Raji (cell line): ENCODE measurements at regions not wholly inside any gene's neighbourhood (a gene's known extent, or its start where the extent isn't known, plus 50 kb on each side); places are given as distances from the start of the nearest gene placed in this dataset.

Source experiments
- POLR2A ChIP-seq: IDR thresholded peaks from 2 replicates; pipeline ENCODE4 v1.6.1; 2011; ENCODE audit warnings: low read depth, low read length, control low read depth; ENCODE audit not compliant: insufficient read depth

GRCh38 chr10:124318076-124318475, 100.6 kb downstream of the OAT start:
- no peak for TF ChIP-seq POLR2A

DNA sequence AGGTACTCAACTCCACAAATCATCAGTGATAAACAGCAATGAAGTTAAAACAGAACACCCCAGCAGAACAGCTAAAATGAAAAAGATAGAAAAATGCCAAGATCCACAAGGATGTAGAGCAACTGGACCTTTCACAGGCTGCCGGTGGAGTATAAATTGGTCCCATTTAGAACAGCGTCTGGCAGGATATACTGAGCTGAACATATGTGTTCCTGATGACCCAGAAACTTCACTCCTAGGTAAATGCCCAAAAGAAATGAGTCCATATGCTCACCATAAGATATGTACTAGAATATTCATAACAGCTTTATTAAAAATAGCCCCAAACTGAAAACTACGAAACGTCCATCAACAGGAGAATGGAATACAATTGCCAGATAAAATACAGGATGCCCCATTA, 102.4 kb downstream of the OAT start:
- TF ChIP-seq POLR2A, result no peak

GRCh38 chr10:124315591-124316270, 103.0 kb downstream of the OAT start:
- TF ChIP-seq POLR2A, result no peak

DNA sequence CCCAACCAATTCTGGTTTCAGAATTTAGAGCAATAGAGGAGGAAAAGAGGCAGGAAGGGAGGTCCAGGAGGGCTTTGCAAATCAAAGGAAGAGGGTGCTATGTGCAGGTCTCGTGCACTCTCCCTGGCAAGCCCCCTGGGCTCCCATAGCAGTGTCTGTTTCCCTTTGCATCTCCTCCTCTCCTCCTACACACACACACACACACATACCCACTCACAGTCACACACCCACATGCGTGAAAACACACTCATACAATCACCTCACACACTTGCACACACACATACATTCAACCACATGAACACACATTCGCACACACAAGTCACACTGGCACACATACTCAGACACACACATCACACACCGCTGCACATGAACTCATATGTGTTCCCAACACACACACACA, 105.3 kb downstream of the OAT start:
- TF ChIP-seq POLR2A, result no peak

DNA sequence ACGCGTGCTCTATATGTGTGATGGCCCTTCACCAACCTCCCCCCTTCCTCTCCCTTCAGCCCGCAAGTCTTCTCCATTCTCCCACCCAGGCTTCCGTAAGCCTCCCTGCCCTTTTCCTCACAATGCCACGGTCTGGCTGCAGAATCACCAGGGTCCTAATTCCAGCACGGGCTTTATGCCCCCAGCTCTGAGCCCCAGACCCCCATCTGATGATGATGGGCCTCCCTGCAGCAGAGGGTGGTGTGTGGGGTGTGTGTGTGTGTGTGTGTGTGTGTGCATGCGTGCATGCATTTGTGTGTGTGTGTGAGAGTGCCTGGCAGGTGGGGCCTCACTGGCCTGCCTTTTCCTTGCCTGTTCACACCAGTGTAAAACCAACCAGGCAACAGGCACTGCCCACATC, 109.9 kb downstream of the OAT start:
- TF ChIP-seq POLR2A, result no peak

DNA sequence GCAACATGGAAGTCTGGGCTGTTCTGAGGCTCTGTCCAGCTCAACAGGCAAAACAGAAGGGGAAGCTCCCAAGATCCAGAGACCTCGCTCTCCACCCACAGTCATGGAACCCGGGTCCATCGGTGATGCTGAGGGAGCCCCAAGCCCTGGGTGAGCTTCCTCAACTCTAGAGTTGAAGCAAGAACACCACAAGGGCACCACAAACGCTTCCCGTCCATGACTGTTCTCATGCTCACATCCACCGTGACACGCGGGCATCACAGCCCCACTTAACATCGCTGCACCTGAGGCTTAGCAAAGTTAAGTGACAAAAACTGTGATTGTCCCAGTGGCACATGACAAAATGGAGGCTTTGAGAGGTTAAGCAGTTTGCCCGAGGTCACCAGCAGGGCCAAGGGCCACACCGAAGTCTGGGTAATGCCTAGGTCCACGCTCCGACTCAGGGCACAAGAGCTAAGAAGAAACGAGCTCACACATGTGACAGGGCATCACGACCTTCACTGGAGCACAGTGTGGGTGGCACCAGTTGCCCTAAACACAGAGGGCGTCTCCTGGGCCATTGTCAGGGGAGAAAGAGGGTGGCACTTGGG, 110.6 kb downstream of the OAT start:
- no peak for TF ChIP-seq POLR2A

GRCh38 chr10:124307591-124307990, 111.1 kb downstream of the OAT start:
- no peak for TF ChIP-seq POLR2A

GRCh38 chr10:124306922-124307371, 111.8 kb downstream of the OAT start:
- no peak for TF ChIP-seq POLR2A

DNA sequence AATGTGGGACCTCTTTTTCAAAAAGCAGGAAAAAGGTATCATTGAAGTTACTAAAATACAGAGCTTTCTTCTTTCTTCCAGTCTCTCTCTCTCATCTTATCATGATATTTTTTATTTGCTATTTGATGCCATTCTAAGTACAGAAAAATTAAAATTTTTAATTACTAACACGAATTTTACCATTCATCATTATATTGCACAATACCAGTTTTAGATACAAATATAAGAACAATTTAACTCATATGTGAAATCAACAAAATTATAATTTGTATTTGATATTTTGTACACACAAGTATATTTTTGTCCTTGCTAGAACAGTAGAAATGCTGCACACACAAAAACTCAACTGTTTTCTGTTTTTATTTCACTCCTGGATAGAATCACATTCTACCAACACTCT, 112.2 kb downstream of the OAT start:
- TF ChIP-seq POLR2A, result no peak

- TF ChIP-seq POLR2A, result no peak
Measured at GRCh38 chr10:124305984-124306383, 112.7 kb downstream of the OAT start.

DNA sequence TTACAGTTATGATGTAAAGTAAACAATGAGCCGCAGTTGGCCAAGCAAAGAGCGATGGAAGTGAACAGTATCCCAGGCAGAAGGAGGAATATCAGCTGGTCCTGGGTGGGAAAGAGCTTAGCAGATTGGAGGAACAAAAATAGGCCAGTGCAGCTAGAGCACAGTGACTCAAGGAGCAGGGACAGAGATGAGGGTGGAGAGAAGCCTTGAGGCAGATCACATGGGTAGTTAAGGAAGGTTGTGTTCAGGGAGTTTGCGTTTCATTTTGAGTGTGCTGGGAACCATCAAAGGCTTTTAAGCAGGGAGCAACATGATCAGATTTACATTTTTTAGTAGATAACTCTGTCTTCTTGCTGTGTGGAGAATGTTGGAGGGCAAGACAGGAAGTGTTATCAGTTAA, 113.6 kb downstream of the OAT start:
- TF ChIP-seq POLR2A, result no peak

GRCh38 chr10:124303662-124304418, 114.9 kb downstream of the OAT start:
- TF ChIP-seq POLR2A, result no peak

- TF ChIP-seq POLR2A, result no peak
Measured at GRCh38 chr10:124302951-124303505, 115.7 kb downstream of the OAT start.

GRCh38 chr10:124301736-124302135, 117.0 kb downstream of the OAT start:
- no peak for TF ChIP-seq POLR2A

DNA sequence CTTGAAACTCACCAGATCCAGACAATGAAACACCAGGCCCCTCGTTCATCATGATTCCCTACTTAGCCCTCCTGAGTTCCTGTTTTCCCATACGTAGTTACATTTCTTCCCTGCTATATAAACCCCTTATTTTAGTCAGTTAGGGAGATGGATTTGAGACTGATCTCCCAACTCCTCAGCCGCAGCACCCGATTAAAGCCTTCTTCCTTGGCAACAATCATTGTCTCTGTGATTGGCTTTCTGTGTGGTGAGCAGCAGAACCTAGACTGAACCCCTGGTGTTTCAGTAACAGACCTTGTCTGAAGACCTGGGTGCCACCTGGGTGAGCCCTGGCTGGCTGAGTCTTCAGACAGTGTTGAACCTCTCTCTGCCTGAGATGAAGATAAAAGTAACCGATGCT, 118.0 kb downstream of the OAT start:
- no peak for TF ChIP-seq POLR2A

DNA sequence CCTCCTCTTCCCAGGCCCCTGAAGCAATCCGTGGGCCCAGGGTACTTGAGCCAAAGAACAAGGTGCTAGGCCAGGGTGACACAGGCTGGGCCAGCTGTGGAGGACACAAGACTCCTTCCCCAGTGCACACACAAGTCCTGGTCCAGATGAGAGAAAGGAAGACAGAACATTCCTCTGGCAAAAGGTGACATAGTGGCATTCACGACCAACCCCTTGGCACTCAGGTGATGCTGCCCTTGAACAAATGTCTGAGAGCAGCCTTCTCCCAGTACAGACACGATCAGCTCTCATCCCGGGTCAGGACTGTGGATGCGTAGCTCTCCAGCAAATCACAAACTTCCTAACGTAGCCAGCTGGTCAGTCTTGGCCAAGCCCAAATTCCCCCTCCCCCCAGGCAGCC, 118.5 kb downstream of the OAT start:
- TF ChIP-seq POLR2A, result no peak
